NCI-H69 (cell line): ENCODE measurements at regions not wholly inside any gene's neighbourhood (a gene's known extent, or its start where the extent isn't known, plus 50 kb on each side); places are given as distances from the start of the nearest gene placed in this dataset.

ENCODE experiments used
- DNase-seq: peaks from one replicate; lab custom pipeline; 2025; lab: John Stamatoyannopoulos, UW

DNA sequence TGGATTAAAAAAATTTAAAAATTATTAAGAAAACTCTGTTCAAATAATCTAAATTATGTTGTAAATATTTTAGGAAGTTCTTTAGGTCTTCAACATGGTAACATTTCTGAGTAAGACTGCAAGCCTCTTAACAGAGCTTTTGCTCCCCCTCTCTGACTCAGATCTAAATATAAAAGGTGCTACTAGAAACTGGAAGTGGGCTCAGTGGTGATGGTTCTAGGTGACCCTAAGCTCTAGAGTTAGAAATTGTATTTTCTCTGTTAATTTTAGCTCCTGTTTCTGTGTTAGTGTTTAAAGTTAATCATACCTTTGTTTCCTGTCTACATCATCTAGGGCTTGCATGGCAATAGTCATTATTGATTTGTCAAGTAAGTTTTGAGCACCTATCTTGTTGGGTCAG lies 159.9 kb upstream of the MEIS2 start:
- no peak for DNase-seq

DNA sequence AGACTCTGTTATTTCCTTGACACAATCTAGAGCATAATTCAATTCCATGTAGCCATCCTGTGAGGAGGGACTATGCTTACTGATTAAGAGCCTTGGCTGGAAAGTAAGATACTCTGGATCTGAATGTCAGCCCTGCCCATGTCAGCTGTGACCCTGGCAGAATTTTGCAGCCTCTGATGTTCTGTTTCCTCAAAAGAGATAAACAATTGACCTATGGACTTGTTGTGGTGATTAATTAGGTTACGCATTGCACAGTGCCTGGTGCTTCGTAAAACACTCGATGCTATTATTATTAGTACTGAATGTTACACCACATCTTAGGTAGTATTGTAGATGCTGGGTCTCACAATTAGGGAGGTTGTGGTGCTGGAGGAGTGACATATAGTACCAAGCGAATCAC lies 161.3 kb upstream of the MEIS2 start:
- no peak for DNase-seq

DNA sequence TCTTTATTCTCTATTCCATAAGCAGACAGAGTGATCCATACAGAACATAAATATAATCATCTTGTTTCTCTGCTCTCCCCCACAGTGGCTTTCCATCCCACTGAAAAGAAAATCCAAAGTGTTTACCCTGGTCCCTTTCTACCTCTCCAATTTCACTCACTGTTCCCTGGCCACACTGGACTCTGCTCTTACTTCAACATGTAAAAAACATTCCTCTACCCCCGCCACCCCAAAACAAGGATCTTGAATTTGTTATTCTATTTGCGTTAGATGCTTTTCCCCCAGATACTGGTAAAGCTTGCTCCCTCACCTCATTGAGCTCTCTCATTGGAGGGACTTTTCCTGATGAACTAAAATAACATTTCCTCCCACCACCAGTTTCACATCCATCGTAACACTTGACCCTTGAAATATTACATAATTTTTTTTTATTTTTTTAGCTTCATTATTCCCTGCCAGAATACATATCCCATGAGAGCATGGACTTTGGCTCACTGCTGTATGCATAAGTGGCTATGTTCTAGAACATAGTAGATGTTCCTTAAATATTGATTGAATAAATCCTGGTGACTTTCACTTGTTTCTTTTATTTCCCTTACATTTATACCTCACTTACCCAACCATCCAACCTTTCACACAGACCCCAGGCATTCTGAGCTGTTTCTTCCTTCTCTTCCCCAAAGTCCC lies 162.7 kb upstream of the MEIS2 start:
- DNase-seq, result no peak

DNA sequence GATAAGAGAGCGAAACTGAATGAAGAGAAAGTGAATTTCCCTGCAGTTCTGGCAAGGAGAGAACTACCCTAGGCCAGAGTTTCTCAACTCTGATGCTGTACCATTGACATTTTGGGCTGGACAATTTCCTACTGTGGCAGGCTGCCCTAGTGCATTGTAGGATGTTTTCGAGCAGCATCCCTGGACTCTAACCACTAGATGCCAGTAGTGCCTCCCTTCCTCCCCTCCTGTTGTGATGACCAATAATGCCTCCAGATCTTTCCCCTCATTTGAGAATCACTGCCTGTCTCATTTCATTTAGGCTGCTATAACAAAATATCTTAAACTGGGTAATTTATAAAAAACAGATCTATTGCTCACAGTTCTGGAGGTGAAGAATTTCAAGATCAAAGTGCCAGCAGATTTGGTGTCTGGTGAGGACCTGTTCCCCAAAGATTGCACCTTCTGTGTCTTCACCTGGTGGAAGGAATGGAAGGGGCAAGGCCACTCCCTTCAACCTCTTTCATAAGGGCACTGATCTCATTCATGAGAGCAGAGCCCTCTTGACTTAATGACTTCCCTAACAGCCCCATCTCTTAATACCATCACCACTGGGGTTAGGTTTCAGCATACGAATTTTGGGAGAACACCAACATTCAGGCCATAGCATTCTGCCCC lies 188.9 kb upstream of the MEIS2 start:
- peak; percentile 69 for DNase-seq

DNA sequence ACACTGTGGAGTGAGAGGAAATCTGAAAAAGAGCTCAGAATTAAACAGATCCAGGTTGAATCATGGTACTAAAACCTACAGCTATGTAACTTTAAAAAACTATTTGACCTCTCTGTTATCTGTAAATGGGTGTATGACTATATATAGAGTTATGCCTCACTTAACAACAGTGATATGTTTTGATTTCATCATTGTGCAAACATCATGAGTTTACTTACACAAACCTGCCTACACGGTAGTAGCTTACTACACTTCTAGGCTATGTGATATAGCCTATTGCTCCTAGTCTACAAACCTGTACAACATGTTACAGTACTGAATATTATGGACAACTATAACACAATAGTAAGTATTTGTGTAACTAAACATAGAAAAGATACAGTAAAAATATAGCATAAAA lies 191.6 kb upstream of the MEIS2 start:
- no peak for DNase-seq

DNA sequence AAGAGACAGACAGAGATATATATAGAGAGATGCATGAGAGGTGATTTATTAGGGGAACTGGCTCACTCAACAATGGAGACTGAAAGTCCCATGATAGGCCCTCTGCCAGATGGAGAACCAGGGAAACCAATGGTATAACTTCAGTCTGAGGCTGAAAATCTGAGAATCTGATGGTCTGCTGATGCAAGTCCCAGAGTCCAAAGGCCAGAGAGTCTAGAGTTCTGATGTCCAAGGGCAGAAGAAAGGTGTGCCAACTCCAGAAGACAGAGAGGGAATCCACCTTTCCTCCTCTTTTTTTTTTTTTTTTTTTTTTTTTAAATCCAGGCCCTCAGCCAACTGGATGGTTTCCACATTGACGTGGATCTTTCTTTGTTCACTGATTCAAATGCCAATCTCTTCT lies 197.9 kb upstream of the MEIS2 start:
- DNase-seq, result no peak

DNA sequence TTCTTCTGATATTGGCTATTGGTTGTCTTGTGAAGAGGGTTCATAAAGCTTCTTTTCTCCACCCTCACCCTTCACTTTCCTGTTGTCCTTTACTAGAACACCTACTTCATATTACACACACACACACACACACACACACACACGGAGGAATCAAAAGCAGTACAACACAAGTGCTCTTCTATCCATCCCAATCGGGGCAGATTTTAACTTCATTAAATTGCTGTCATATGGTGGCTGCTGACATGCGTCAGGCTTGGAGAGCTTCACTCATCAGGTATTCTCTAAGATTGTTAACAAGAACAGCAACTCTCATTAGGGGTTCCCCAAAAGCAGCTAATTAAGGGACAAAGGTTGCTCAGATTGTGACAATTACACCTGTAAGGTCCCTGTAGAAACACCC lies 239.1 kb upstream of the MEIS2 start:
- DNase-seq, result peak; percentile 87

DNA sequence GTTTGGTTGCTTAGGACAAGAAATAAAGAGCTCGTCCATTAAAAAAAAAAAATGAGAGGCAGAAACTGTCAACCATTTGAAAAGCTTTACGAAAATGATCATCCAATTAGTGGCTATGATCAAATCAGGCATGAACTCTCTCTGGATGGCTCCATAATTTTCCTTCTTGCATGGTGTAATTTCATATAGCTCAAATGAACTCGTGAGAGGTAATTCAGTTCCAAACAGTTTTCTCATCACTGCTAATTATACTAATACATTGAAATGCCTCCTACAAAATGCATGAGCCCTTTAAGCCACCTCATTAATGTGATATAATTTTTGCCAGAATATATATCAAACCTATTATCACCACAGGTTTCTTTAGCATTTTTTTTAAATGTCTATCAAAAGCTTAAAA lies 239.5 kb upstream of the MEIS2 start:
- peak; percentile 87 for DNase-seq

DNA sequence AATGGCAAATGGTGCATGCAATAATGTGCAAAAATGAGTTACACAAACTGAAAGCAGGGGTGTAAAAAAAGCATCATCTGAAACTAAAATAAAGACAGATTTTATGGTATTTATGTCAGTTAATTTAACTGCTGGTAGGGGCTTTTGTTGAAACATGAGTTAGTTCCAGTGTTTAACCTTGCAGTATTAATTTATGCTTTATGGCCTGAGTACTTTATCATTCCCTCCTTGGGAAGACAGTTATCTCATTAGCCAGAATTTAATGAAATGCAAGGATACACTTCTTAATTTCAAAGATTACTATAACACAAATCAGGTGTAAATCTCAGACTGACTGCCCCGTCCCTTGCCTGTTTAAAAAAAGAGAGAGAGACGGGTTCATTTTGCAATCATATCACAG lies 240.1 kb upstream of the MEIS2 start:
- peak; percentile 72 for DNase-seq

DNA sequence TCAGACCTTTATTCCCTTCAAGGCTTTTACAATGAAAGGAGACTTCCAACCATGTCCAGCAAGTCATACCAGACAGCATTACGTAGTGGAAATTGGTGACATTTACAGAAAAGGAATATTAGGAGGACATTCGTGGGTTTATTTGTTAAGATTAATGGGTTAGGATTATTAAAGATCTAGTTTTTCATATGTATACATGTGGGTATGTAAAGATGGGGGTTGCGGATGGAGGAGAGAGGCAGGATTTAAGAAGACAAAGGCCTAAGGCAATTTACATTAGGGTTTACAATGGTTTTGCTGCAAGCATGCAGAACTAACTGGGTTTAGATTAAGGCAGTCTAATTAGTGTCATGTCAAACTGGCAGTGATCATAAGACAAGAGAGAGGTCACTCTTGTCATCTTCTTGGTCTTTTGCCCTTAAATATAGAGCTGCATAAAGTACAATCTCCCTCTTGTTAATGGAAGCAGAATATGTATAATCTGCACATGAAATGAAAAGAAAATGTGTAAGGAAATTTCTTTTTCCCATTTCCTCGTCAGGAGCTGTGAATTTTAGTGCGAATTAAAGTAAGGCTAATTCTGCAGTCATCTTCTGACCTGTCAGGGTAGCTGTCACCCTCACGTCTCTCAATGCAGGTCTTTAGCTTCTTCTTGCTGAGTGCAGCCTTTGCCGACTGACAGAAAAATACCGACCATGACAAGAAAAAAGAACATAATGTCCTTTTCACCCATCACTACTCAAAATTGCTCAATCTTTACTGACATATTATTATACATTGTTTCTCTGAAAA lies 258.9 kb upstream of the MEIS2 start:
- DNase-seq, result no peak

DNA sequence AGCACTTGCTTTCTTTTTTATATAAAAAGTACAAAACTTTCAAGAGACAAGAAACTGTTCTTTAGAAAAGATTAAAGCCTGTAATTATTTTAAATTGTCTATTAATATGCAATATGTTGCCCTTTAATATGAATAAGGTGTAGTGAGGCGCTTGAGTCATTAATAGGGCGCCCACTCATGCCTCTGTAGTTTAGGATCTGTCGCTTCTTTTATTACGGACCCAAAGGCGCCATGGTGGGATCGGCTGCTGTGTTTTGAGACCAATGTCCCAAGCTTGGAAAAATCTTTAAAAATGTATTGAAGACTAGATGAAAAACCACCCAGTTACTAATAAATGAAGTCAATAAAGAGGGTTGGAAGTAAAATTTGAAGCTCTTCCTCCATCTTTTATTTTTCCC lies 259.5 kb upstream of the MEIS2 start:
- no peak for DNase-seq

DNA sequence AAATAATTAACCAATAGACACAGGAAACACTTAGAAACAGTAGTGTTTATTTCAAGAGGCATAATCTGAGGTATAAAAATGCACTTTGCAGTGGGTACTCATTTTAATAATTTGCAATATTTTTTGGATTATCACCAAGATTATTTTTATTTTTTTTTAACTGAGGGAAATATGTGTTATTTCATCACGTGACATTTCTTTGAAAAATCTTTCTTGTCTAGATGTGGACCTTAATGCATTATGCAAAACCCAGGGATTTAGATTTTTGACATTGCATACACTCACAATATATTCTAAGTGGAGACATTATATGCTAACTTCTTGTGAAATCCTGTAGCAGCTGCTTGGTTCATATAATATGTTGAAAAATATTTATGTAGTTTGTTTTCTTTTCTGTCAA lies 260.4 kb upstream of the MEIS2 start:
- no peak for DNase-seq

DNA sequence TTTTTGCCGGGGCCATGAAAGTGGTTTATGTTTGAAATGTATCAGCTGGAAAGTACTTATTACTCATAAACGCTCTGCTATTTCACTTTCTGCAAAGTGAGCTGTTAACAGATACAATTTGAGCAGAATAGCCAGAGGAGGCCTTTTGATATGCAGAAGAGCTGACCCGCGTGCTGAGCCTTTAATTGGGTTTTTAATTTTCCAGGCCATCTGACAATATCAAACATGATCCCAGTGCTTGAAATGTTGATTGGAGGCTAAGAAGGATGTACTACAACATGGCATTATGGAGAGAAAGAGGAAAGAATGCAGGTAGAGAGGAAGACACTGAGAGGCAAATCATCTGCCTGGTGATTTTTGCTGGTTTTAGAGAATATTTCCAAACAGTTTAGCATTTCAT lies 261.3 kb upstream of the MEIS2 start:
- DNase-seq, result peak; percentile 56

DNA sequence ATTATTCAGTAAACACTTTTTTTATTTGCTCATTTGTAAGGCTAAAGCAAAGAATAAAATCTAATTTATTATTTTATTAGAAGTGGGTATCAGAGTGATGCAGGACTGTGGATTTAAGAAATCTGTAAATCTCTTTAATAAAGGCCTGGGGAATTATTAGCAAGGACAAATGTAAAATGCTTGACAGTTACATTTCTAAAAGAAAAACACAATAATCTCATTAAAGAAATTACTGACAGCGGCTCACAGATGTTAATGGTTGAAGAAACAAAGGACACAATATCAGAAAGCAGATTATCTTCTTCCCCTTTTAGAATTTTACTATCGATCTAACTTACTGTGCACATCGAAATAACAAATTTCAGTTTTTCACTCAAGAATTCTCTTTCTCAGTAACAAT lies 262.1 kb upstream of the MEIS2 start:
- DNase-seq, result no peak

DNA sequence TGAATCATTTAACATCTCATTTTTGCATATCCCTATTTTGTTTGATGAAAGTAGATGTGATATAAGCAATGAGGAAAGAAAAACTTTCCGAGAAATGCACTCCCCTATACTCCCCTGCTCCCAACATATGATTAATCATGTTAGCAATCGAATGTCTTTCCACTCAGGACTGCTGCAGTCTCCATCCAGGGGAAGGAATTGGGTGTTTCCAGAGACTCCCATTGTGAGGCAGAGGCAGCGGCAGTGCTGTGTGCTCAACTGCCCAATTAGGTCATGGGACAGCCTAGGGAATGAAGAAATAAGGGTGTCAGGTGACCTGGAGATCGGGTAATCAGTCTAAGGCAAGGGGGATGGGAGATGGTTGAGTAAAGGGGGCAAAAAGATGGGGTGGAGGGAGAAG lies 268.6 kb upstream of the MEIS2 start:
- no peak for DNase-seq

DNA sequence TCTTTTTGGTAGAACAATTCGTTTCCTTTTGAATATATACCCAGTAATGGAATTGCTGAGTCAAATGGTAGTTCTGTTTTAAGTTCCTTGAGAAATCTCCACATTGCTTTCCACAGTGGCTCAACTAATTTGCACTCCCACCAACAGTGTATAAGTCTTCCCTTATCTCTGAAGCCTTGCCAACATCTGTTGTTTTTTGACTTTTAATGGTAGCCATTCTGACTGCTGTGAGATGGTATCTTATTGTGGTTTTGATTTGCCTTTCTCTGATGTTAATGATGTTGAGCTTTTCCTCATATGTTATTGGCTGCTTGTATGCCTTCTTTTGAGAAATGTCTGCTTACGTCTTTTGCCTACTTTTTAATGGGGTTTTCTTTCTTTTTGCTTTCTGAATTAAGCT lies 270.6 kb upstream of the MEIS2 start:
- DNase-seq, result no peak

DNA sequence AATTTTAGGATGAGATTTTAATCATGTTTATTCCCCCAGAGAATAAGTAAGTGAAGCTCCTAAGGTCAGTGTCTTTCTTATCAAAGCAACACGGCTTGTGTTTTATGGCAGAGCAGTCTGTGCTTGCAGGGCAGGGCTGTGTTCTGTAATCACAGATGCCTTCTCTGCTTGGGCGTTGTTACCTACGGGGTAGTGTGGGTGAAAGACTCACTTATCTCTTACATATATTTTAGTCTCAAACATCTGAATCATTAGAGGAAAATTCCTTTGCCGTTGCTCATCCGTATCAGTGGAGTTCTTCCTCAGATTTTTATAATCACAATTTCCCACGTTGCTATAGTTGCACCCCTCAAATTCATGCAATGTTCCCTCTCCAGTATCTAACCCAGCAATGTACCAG lies 271.7 kb upstream of the MEIS2 start:
- DNase-seq, result no peak

DNA sequence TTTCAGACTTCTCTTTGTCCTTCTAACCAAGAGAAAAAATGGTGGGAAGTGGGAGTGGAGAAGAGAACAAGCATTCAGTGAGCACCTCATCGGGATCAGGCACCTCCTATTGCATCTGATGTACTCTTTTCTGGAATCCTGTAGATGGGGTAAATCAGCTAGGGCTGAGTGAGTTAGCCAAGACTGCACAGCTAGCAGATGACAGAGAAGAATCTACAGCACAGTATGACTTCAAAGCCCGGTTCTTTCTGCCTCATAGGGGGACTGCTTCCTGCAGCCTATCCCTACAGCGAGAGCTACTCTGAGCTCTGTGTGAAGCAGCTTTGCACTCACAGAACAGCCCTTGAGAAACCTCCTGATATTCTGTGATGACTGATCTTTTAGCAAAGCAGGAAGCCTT lies 275.2 kb upstream of the MEIS2 start:
- no peak for DNase-seq

DNA sequence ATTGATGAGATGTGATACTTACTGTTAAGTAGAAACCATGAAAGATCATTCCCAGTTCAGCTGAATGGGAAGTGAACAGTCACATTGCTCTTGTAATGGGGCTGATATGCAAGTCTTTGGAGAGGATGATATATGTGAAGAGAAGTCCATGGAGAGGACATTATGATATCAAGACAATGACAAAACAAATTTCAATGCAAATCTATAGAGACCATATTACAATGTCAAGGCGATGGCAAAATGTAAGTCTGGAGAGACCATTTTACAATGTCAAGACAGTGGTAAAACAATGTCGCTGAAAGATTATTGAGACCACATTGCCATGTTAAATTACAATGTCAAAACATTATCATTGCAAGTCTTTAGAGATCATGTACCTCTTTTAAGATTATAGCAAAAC lies 277.1 kb upstream of the MEIS2 start:
- DNase-seq, result no peak

DNA sequence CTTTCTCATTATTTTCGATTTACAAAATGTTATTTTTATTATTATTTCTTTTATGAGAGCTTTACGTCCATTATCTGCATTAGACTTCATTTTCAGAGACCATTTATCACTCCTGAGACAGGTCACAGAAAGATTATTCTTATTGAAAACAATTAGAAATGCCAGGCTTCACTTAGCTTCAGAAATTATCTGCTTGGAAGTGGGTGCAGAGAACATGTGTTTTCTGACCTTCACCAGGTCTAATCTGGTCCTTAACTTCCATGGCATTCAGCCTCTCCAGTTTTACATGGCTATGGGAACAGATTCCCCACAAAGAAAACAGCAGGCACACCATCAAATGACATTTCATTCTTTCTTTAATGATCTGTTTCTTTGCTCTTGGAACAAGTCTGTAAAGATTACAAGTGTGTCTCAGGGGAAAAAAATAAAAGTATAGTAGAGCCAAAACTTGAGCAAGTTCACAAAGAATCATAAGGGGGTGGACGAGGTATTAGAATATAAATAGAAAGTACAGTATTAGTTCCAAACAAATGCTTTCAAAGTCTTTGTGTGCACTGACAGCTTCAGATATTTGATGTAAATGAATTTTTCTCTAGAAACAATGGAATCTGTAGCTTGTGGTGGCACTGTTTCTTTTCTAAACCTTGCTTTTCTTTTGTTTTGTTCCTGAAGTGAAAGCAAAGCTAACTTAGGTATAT lies 294.2 kb upstream of the MEIS2 start:
- DNase-seq, result no peak

DNA sequence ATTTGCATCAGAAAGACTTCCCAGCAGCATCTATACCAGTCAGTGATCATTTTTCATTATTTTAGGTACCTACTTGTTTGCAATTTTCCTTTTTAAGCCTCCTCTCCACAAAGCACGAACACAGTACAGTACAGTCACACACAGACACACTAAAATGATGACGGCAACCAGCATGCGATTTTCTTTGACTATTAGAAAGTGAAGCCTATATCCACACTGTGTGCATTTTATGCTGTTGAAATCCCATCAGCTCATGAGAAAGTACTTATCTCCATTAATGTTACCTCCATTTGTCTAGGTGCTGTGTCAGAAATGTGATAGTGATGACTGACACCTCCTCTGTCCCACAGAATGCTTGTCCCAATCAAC lies 294.7 kb upstream of the MEIS2 start:
- no peak for DNase-seq

DNA sequence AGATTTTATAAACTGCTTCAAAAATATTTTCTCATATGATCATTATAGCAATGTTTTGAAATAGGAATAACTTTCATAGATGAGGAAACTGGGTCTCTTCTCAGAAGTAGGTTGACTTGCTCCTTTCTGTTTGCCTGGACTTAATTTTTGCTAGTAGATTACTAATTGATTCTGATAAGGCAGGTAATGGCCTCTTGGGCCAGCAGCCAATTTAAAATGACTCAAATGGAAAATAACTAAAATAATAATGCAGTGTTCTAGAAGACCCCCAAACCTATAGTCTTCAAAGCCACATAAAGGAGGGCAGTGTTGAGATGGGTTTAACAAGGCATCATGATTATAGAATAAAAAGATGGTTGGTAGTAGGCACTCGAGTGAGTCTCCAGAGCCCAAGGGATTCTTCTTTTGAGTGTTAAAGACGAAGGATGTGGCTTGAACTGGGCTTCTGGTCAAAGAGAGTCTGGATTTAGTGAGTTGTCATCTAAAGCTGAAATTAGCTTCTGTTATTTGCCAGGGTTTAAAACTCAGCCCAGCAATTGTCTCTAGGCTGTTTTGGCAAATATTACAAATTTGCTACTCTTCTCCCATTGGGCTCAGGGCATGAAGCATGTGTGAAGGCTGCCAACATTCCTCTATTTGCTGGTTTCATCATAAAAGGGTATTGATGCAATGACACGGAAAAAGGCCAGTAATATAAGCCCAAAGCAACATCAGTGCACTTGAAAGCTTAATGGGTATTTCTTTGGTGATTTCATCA lies 297.1 kb upstream of the MEIS2 start:
- peak; percentile 53 for DNase-seq
